ENCODE measurements at regions not wholly inside any gene's neighbourhood (a gene's known extent, or its start where the extent isn't known, plus 50 kb on each side); places are given as distances from the start of the nearest gene placed in this dataset.
"Not testable (repeated sequence)": the region's sequence is repeated elsewhere in the genome, so short reads cannot be mapped to it uniquely, and the experiment has no call there.

DNA sequence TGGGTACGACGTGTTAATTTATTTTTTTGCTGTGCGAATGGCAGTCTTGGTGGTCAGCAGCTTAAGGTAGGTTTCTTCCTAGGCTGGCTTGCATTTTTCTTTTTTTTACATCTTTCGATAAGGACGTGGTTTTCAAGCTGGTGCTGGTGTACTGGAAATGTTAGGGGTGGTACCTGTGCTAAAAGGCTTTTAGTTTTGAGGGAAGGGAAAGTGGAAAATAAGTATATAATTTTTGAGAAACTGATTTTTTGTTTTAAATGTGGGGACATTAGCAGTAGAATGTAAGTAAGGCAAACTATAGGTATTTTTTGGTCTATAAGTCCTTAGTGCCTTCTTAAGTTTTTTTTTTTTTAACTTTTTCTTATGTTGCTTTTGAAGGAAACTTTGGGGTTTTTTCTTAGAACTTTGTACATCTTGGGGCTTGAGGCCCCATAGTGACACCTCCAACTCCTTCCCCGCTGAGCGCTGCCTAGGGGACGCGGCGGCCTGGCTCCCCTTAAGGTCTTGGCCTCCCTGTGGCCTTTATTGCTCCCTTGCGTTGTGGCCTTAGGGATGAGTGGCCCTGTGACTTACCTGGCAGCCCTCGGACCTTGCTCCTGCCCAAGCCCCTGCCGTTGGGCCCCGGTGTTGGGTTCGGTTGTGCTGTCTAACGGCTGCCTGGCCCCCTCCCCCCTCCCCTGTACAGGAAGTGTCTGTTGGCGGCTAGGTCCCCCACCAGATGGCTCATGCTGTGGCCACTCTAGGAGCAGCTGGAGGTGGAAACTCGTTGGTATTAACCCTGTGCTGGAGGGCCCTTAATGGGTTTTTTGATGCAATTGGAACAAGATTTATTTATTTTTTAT lies 88.0 kb upstream of the RPRML start:
- ATAC-seq: peak; percentile 96
- intact Hi-C loops (cut with micrococcal nuclease): no loop called here
- DNase-seq: peak; percentile 84

DNA sequence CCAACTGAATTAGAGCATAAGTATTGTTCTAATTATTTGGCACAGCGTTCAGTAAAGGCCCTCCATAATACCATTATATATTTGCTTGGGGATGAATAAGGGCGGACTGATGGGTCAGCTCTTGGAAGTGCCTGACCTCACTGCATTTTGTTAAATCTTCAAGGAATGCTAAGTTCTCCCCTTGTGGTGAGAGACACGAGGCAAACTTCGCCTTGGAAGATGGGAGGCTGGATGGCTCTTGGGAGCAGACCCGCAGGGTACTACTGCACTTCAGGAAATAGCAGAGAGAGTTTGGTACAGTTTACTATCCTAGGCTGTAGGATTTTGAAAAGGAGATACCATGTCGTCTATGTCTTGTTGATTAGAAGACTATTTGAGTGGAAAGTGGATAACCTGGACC lies 87.0 kb upstream of the RPRML start:
- intact Hi-C loops (cut with micrococcal nuclease): no loop called here
- DNase-seq (no peak), ATAC-seq (no peak)

DNA sequence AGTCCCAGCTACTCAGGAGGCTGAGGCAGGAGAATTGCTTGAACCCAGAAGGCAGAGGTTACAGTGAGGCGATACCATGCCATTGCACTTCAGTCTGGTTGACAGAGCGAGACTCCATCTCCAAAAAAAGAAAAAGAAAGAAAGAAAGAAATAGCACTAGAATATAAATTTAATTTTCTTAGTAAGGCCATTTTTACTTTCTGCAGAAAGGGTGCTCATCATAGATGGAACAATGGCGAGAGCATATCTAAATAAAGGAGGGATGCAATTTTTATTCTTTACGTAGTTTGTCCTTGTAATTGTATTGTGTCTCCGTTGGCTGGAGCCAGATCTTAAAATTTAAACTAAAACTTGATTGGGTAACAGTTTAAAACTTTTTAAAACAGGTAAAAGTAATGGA lies 85.6 kb upstream of the RPRML start:
- ATAC-seq (no peak), DNase-seq (no peak)
- intact Hi-C loops (cut with micrococcal nuclease): no loop called here

DNA sequence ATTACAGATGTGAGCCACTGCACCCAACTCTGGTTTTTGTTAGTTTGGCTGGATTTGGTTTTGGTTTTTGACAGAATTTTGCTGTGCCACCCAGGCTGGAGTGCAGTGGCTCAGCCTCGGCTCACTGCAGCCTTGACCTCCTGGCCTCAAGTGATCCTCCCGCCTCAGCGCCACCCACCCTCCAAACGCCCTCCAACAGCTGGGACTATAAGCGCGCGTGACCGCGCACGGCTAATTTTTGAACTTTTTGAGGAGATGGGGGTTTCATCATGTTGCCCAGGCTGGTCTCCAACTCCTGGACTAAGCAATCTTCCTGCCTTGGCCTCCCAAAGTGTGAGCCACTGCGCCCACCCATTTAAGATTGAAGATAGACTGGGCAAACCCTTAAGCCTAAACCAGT lies 84.4 kb upstream of the RPRML start:
- ATAC-seq (no peak), DNase-seq (no peak)
- intact Hi-C loops (cut with micrococcal nuclease): no loop called here

DNA sequence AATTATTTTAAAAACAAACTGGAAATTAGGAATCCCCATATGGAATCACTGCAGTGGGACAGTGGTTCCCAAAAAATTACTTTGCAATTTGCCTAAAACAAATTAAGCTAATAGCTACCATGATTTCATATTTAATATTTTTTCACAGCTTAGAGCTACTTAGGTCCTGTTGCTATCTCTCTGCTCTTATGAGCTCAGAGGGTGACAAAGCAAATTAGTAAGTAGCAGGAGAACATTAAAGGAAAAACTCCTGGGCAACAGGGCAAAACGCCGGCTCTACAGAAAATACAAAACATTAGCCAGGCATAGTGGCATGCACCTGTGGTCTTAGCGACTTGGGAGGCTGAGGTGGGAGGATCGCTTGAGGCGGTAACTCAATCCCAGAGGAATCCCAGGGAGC lies 83.8 kb upstream of the RPRML start:
- ATAC-seq; intact Hi-C loops (cut with micrococcal nuclease); DNase-seq: not testable (repeated sequence)

DNA sequence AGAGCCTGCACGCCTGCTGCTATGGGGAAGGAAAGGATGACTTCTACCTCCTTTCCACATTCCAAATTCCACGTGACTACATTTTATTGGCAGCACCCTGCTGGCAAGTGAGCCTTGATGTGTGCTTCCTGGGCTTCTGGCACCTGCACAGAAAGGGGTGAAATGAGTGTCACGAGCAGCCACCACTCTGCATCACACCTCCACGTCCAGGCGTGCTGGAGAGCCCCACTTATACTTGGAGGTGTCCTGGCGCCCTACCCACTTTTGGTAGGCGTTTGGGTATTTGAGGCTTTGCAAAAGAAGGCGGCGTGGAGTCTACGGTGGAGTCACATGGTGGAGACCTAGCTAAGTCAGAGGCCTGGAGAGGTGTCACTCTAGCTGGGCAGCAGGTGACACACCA lies 81.0 kb upstream of the RPRML start:
- intact Hi-C loops (cut with micrococcal nuclease): not testable (repeated sequence)
- DNase-seq: peak; percentile 64
- ATAC-seq: peak; percentile 75

DNA sequence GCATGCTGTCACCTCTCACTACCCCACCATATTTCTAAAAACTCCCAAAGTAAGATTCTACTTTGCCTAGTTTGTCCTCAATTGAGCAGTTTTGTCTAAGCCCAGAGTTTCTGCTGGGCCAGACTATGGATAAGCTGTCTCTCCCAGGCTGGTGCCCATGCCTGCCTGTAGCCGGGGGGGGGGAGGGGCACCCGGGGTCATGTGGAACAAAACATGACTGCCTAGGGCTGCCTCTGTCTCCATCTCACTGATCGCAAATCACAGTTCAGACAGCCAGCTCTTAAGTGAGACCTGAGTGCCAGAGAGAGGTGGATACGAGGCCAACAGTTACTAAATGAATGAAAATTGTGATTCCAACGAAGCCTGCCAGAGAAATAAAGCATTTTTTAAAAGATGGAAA lies 78.8 kb upstream of the RPRML start:
- peak; percentile 41 for DNase-seq
- intact Hi-C loops (cut with micrococcal nuclease): no loop called here
- ATAC-seq: peak; percentile 79

DNA sequence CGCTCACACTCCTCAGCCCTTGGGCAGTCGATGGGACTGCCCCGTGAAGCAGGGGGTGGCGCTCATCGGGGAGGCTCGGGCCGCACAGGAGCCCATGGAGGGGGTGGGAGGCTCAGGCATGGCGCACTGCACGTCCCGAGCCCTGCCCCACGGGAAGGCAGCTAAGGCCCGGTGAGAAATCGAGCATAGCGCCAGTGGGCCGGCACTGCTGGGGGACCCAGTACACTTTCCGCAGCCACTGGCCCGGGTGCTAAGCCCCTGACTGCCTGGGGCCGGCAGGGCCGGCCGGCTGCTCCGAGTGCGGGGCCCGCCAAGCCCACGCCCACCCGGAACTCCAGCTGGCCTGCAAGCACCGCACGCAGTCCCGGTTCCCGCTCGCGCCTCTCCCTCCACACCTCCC lies 78.2 kb upstream of the RPRML start:
- intact Hi-C loops (cut with micrococcal nuclease): not testable (repeated sequence)

DNA sequence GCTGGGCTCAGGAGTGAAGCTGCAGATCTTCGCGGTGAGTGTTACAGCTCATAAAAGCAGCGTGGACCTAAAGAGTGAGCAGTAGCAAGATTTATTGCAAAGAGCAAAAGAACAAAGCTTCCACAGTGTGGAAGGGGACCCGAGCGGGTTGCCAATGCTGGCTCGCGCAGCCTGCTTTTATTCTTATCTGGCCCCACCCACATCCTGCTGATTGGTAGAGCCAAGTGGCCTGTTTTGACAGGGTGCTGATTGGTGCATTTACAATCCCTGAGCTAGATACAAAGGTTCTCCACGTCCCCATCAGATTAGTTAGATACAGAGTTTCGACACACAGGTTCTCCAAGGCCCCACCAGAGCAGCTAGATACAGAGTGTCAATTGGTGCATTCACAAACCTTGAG lies 77.6 kb upstream of the RPRML start:
- intact Hi-C loops (cut with micrococcal nuclease); ATAC-seq; DNase-seq: not testable (repeated sequence)

More for the DNA sequence above, 78.2 kb upstream of the RPRML start:
- not testable (repeated sequence) for ATAC-seq, DNase-seq

Data from left ventricle myocardium superior (tissue), 1 donor.